ENCODE measurements at regions not wholly inside any gene's neighbourhood (a gene's known extent, or its start where the extent isn't known, plus 50 kb on each side); places are given as distances from the start of the nearest gene placed in this dataset.

DNA sequence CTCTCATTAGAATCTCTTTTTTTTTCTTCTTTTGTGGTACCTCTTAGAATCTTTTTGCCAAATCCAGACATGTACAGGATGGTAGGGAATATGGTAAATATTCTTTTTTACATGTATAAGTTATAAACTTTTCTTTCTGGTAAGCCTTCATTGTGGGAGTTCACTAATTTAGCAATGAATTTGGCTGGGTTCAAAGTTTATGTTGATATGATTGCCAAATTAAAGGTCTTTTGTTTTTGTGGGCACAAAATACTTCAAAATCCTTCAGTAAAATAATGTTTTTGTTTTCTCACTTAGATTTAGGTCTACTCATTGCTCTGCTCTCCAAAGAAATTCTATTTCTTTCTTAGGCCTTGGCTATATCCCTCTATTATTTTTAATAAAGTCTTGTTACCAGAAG lies 1405.9 kb upstream of the ALCAM start:
- TF ChIP-seq SMC3 (IDR thresholded peaks at IDR 0.05) (no peak), POLR2A (IDR thresholded peaks at IDR 0.05; ENCODE audit: low read length) (no peak)
- TF ChIP-seq, protein P1, sequence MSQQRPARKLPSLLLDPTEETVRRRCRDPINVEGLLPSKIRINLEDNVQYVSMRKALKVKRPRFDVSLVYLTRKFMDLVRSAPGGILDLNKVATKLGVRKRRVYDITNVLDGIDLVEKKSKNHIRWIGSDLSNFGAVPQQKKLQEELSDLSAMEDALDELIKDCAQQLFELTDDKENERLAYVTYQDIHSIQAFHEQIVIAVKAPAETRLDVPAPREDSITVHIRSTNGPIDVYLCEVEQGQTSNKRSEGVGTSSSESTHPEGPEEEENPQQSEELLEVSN (IDR thresholded peaks at IDR 0.05; ENCODE audit: borderline replicate concordance, low read depth), result no peak
- TF ChIP-seq, protein P2, sequence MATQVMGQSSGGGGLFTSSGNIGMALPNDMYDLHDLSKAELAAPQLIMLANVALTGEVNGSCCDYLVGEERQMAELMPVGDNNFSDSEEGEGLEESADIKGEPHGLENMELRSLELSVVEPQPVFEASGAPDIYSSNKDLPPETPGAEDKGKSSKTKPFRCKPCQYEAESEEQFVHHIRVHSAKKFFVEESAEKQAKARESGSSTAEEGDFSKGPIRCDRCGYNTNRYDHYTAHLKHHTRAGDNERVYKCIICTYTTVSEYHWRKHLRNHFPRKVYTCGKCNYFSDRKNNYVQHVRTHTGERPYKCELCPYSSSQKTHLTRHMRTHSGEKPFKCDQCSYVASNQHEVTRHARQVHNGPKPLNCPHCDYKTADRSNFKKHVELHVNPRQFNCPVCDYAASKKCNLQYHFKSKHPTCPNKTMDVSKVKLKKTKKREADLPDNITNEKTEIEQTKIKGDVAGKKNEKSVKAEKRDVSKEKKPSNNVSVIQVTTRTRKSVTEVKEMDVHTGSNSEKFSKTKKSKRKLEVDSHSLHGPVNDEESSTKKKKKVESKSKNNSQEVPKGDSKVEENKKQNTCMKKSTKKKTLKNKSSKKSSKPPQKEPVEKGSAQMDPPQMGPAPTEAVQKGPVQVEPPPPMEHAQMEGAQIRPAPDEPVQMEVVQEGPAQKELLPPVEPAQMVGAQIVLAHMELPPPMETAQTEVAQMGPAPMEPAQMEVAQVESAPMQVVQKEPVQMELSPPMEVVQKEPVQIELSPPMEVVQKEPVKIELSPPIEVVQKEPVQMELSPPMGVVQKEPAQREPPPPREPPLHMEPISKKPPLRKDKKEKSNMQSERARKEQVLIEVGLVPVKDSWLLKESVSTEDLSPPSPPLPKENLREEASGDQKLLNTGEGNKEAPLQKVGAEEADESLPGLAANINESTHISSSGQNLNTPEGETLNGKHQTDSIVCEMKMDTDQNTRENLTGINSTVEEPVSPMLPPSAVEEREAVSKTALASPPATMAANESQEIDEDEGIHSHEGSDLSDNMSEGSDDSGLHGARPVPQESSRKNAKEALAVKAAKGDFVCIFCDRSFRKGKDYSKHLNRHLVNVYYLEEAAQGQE (IDR thresholded peaks at IDR 0.05), result no peak

All from A549 (cell line).